Adrenal gland (tissue), 5 donors: ENCODE measurements at regions not wholly inside any gene's neighbourhood (a gene's known extent, or its start where the extent isn't known, plus 50 kb on each side); places are given as distances from the start of the nearest gene placed in this dataset.

Experiments used
- CTCF ChIP-seq, 6 experiments: fragments of 450-650 bp in 4 of 6; fragments of 200-600 bp in 2 of 6; sonication (generic) in 1 of 6; IDR thresholded peaks; 1 replicate in 5 of 6; 2 replicates in 1 of 6; pipeline versions ENCODE4 v1.5.1 to v1.8.0; 2016 to 2021; ENCODE audit warnings: antibody characterized with exemption in 6 of 6, mild to moderate bottlenecking in 2 of 6, moderate library complexity in 1 of 6
- POLR2A ChIP-seq, 2 donors: fragments of 450-650 bp; IDR thresholded peaks; one replicate each; pipeline ENCODE4 v1.6.1; 2017; ENCODE audit warnings: antibody characterized with exemption in 2 of 2, mild to moderate bottlenecking in 2 of 2, moderate library complexity in 1 of 2
- donor health status: DM: no; HTN: no; CAD: no.

DNA sequence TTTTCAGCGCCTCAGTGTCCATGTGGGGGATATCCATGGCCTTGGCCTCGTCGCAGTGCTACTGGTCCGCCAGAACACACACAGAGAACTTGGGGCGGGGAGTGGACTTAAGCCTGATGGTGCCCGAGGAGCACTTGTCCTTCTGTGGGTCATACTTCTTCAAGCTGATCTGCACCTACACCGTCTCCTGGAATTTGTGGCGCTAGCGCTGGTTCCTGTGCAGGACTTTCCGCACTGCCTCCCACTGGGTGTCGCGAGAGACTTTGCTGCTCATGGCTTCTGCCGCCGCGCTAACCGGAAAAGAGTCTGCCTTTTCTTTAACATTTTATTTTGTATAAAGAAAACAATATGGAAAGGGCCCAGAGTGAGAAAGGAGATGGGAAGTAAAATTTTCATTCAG, 266.9 kb downstream of the COX7C start:
- TF ChIP-seq CTCF (IDR thresholded peaks at IDR 0.05) (no peak), POLR2A (IDR thresholded peaks at IDR 0.05) (no peak)
